Putamen (tissue), 1 donor: ENCODE measurements at regions not wholly inside any gene's neighbourhood (a gene's known extent, or its start where the extent isn't known, plus 50 kb on each side); places are given as distances from the start of the nearest gene placed in this dataset.

Source experiments
- DNase-seq: peaks from one replicate; pipeline ENCODE4 v3.0.0-alpha.2; 2016; ENCODE audit warnings: low spot score

DNA sequence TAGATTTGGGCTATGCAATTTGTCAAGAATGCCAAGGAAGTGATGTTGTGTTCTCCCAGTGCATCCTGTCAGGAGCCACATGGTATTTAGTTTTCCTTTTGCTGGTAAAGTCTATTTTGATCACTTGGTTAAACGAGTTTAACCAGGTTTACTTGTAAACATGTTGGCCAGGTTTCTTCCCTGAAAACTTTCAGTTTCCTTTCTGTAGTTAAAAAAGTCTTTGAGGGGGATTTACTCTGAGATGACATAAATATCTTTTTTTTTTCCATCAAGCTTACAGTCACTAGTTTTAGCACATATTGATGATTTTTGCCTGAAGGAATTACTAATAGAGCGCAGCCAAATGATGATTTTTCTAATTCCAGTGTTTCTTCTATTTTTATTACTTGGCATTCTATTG is 320.5 kb downstream of the PHF14 start:
- DNase-seq, result no peak

DNA sequence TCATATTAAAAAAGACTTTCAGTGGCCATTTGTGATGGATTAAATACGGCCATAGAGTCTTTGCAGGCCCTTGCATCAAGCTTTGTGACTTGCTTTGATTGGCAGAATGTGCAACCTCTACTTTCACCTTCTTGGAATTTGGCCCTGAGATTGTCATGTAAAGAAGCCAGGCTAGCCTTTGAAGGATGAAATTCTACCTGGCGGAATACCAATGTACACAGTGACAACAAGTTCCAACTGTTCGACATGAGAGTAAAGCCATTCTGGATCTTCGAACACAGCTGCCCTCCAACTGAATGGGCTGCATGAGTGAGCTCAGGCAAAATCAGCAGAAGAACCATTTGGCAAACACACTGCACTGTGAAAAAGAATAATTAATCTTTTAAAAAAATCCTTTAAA is 321.3 kb downstream of the PHF14 start:
- no peak for DNase-seq

DNA sequence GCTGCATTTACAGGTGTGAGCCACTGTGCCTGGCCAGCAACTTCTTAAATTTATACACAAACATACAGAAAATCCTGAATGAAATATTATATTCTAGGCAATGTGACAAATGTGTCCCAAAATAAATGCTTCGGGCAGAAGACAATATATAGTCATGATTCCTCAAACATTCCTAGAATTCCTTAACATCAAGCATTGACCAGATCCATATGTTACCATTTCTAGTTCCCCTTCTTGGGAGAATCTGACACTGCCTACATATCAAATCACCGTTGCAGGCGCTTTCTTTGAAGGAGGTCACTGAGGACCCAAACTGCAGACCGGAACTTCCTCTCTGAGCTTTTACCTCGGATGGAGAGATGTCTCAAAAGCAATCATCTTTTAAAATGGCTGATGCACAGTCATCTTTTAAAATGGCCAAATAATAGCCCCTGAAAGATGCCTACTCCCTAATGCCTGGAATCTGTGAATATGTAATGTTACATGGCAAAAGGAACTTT is 323.5 kb downstream of the PHF14 start:
- no peak for DNase-seq

DNA sequence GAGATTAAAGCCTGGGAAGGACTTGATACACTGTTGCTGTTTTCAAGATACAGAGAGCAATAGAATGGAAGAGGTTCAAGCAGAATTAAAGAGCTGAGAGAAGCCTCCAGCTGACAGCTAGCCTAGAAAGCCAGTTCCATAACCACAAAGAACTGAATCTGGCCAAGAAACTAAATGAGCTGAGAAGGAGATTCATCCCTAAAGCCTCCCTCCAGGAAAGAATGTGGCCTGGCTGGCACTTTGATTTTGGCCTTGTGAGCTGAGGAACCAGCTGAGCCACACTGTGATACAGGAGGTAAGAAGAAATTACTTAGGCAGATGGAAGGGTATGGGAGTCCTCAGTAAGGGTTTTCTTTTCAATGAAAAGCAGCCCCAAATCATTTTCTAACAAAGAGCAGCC is 324.1 kb downstream of the PHF14 start:
- no peak for DNase-seq

DNA sequence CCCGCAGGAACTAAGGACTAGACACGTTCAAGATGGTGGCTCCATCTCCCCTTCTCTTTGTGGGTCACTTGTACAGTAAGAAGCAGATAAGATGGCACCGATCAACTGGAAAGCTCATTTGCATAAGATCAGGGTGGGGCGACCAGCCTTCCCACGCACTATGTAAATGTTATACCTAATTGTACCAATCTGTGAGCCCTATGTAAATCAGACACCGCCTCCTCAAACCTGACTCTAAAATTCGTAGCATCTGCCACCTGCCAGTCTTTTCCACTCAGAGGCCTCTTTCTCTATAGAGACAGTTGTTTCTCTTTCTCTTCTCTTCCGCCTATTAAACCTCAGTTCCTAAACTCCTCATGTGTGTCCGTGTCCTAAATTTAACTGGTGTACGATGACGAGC is 324.5 kb downstream of the PHF14 start:
- no peak for DNase-seq

DNA sequence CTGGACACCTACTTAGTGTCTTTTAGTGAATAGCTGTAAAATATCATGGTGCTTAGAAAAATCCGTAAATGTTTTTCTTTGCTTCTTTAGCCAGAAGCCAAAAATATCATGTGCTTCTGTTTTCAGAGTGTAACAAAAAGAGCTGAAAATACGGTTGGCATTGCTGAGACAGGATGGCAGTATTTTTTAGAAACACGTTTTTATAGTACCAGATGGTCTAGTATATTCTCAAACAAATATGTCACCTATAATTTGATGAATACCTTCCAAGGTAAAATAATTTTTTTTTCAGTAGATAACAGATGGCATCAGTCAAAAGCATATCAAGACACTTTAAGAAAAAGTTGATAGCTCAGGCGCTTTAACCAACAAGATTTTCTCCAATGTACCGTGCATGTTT is 326.6 kb downstream of the PHF14 start:
- DNase-seq, result no peak

DNA sequence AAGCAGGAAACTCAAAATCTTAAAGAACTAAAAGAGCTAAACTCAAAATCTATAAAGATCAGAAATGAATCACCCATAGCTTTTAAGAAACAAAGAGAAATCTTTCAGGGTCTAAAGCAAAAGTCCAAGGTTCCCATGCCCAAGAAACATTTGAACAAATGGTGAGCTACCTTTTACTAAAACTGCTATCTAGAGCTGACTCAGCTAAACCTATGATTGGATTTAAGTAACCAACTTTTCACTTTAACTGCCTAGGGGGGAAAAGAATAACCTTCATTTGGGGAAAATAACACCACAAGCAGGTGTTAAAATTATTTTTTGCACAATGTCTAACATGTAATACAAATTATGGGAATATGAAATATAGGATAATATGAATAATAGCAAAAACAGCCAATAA is 328.4 kb downstream of the PHF14 start:
- no peak for DNase-seq

DNA sequence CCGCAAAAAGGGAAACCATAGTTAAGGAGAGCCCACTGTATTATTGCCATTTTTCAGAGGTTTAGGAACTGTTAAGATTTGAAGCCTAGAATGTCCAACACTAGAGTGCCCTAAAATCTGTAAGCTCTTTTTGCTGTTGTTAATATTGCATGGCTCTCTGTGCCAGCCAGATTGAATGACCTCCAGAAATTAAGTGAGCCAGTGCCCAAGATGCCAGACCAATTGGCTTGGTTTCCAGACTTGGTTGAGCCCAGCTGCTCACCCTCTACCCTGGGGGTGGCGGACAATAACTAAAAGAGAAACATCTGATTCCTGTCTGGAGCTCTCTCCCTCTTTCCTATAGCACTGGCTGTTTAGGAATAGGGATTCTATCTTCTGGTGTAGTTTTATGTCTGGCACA is 340.1 kb downstream of the PHF14 start:
- DNase-seq, result no peak

DNA sequence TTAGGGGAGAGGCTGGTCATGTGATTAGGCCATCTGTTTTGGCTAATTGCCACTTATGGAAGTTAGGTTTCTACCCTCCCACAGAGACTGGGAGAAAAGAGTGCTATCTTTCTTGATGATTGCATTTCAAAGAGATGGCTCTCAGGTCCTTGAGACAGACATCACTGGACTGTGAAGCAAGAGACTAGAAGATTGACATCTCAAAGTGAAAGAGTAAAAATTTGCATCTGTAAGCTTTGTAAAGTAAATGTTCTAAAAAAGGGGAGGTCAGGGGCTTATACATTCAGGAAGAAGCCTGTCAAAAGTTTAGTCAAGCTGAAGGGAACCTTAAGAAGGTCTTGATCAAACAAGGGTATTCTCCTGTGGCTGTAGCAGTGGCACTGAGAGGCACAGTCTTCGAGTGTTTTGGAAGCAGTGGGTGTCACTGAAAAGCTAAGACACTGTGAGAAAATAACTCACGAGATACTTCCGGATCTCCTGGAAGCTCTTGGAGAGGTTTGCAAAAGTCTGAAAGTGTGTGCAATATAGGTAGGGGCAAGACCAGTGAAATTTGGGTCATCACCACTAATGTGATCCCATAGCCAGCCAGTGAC is 342.1 kb downstream of the PHF14 start:
- no peak for DNase-seq

DNA sequence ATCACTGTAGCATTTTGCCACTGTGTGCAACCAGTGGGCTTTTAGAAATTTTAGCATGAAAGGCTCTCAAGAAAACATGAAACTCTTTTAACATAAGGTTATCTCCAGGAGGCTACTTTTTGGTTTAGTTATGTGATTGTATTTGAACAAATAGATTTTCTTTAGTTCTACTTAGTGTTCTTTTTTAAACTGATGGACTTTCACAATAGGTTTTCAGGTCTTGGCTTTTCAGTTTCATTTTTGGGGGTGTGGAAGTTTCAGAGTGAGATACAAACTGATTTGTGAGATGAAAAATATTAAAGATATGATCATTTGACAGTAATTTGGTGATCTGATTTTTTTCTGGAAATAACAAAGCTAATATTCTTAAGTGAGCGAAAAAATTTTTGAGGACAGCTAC is 344.1 kb downstream of the PHF14 start:
- no peak for DNase-seq

DNA sequence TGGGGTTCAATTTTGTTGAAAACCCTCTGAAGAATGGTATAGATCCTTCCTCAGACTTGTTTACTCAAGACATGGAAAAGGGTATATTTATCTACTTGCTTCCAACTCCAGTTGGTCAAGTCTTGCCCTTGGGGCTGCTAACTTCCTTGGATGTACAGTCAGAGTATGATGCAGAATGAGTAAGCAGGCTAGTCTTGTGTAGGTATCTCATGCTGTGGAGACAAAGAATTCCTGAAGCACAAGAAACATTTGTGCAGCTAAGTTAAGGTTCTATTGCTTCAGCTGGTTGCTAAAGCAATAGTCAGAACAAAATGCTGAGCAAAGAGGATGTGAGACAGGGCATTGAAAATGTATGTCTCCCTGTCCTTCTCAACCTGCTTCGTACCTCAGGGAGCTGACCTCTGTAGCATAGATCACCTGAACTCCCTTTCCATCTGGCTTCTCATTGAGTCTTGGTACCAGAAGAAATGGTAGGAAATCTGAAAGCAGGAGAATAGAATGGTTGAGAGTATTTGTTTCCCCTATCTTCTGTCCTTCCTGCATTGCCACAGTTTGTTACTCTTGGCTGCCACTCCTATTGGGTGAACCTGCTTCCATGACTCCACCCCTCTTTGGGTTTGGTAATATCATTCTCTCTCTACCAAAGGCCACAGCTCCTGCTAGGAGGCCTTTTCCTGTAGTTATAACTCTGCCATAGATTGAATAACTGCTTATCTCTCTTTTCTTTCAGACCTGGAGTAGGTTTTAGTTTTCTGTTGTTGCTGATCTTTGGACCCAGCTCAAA is 346.0 kb downstream of the PHF14 start:
- DNase-seq, result no peak
